ENCODE measurements at regions not wholly inside any gene's neighbourhood (a gene's known extent, or its start where the extent isn't known, plus 50 kb on each side); places are given as distances from the start of the nearest gene placed in this dataset.

GRCh38 chr6:91659891-91660290, 1073.0 kb upstream of the MAP3K7 start:
- WGBS, result 88% methylated on average over 1 of the region's 1 CpG
- TF ChIP-seq ZBTB33 (IDR thresholded peaks at IDR 0.05), result no peak
- no peak for TF ChIP-seq MAX (IDR thresholded peaks at IDR 0.05)
- TF ChIP-seq RAD21 (IDR thresholded peaks at IDR 0.05), result no peak
- no peak for TF ChIP-seq NR2F2 (IDR thresholded peaks at IDR 0.05)
- no peak for TF ChIP-seq FOXA1 (IDR thresholded peaks at IDR 0.05)
- no peak for TF ChIP-seq RXRA (IDR thresholded peaks at IDR 0.05)
- TF ChIP-seq REST (IDR thresholded peaks at IDR 0.05), result no peak
- TF ChIP-seq SP1 (IDR thresholded peaks at IDR 0.05), result no peak
- TF ChIP-seq YY1 (IDR thresholded peaks at IDR 0.05), result no peak
- TF ChIP-seq JUND (IDR thresholded peaks at IDR 0.05), result no peak
- TF ChIP-seq EGR1 (IDR thresholded peaks at IDR 0.05; ENCODE audit: low read depth in 2 of 2), result no peak
- no peak for TF ChIP-seq HNF4A (conservative IDR thresholded peaks at IDR 0.05)
- no peak for TF ChIP-seq HNF4G (IDR thresholded peaks at IDR 0.05)
- no peak for TF ChIP-seq ATF3 (IDR thresholded peaks at IDR 0.05)
- TF ChIP-seq GABPA (IDR thresholded peaks at IDR 0.05 in 1 of 2, conservative IDR thresholded peaks at IDR 0.05 in 1 of 2), result no peak
- TF ChIP-seq CTCF (IDR thresholded peaks at IDR 0.05; ENCODE audit: low read depth, low read length, missing input control), result no peak
- TF ChIP-seq FOXA2 (IDR thresholded peaks at IDR 0.05), result no peak
- TF ChIP-seq TAF1 (conservative IDR thresholded peaks at IDR 0.05), result no peak
- DNase-seq (ENCODE audit: low spot score), result no peak
- H3K4me3 ChIP-seq (ENCODE audit: low read depth in 1 of 3, low read length in 3 of 3), result no peak overlapping the region
- H3K4me1 ChIP-seq (ENCODE audit: control insufficient read depth in 4 of 4, insufficient read depth in 4 of 4, low read length in 3 of 4), result no peaks in the 10 kb centered on the region
- H3K27me3 ChIP-seq (ENCODE audit: control insufficient read depth in 4 of 4, insufficient read depth in 4 of 4, low read length in 3 of 4), result no peaks in the 10 kb centered on the region
- H3K9me3 ChIP-seq (ENCODE audit: control insufficient read depth in 4 of 4, low read length in 3 of 4), result no peaks in the 10 kb centered on the region
- H3K9ac ChIP-seq (ENCODE audit: low read depth in 1 of 2, low read length in 2 of 2), result no peak overlapping the region
- no peak overlapping the region for H3K27ac ChIP-seq (ENCODE audit: low read depth in 1 of 2, low read length in 2 of 2)
- H3K36me3 ChIP-seq (ENCODE audit: control insufficient read depth in 4 of 4, insufficient read depth in 3 of 4, low read depth in 1 of 4, low read length in 3 of 4), result no peaks in the 10 kb centered on the region

Measured in liver (tissue), 8 donors.